Keratinocyte (primary cell): ENCODE measurements at regions not wholly inside any gene's neighbourhood (a gene's known extent, or its start where the extent isn't known, plus 50 kb on each side); places are given as distances from the start of the nearest gene placed in this dataset.

ENCODE experiments used
- DNase-seq: peaks from one replicate; pipeline ENCODE4 v3.0.0-alpha.2; 2011; ENCODE audit warnings: low read depth, missing footprints, low spot score
- FAIRE-seq: peaks from 2 replicates; lab custom pipeline; 2011; peaks lifted over from hg19 to GRCh38; lab: Jason Lieb, UNC
- H2AFZ ChIP-seq: 2 replicates; pipeline ENCODE4 v1.6.0; 2012; ENCODE audit warnings: low read length, control low read depth, inconsistent platforms; ENCODE audit not compliant: control insufficient read depth
- H3K27ac ChIP-seq: 2 replicates; pipeline ENCODE4 v1.5.1; 2011; ENCODE audit warnings: low read length; ENCODE audit not compliant: control insufficient read depth, insufficient read depth
- H3K27me3 ChIP-seq: 3 replicates; pipeline ENCODE4 v1.6.0; 2011; ENCODE audit warnings: low read length; ENCODE audit not compliant: control insufficient read depth, insufficient read depth; ENCODE audit errors: extremely low read depth
- H3K36me3 ChIP-seq, 2 experiments: 2 replicates in 1 of 2; 3 replicates in 1 of 2; pipeline ENCODE4 v1.5.1; 2011; ENCODE audit warnings: low read length in 2 of 2, mild to moderate bottlenecking in 1 of 2; ENCODE audit not compliant: control insufficient read depth in 2 of 2, insufficient read depth in 2 of 2; ENCODE audit errors: extremely low read depth in 1 of 2
- H3K4me1 ChIP-seq: 3 replicates; pipeline ENCODE4 v1.5.1; 2011; ENCODE audit warnings: low read length; ENCODE audit not compliant: control insufficient read depth, insufficient read depth; ENCODE audit errors: extremely low read depth
- H3K4me2 ChIP-seq: 3 replicates; pipeline ENCODE4 v1.6.0; 2011; ENCODE audit warnings: low read depth, low read length; ENCODE audit not compliant: control insufficient read depth, insufficient read depth; ENCODE audit errors: extremely low read depth
- H3K4me3 ChIP-seq, 3 experiments: fragments of 200-600 bp in 1 of 3; sonication (generic) in 1 of 3; 2 replicates in 2 of 3; 3 replicates in 1 of 3; pipeline ENCODE4 v1.5.1; 2011 to 2016; ENCODE audit warnings: low read length in 3 of 3, mild to moderate bottlenecking in 3 of 3, control low read depth in 2 of 3, inconsistent platforms in 1 of 3, low read depth in 1 of 3, mixed read lengths in 1 of 3, mixed run types in 1 of 3, moderate library complexity in 1 of 3; ENCODE audit not compliant: control insufficient read depth in 2 of 3, insufficient read depth in 2 of 3; ENCODE audit errors: extremely low read depth in 1 of 3
- H3K79me2 ChIP-seq: 2 replicates; pipeline ENCODE4 v1.6.0; 2012; ENCODE audit warnings: low read length; ENCODE audit not compliant: control insufficient read depth, insufficient read depth
- H3K9ac ChIP-seq: 3 replicates; pipeline ENCODE4 v1.6.0; 2011; ENCODE audit warnings: low read length; ENCODE audit not compliant: control insufficient read depth, insufficient read depth; ENCODE audit errors: extremely low read depth
- H3K9me1 ChIP-seq: 3 replicates; pipeline ENCODE4 v1.6.0; 2011; ENCODE audit warnings: low read length; ENCODE audit not compliant: control insufficient read depth, insufficient read depth; ENCODE audit errors: extremely low read depth
- H3K9me3 ChIP-seq: 2 replicates; pipeline ENCODE4 v1.5.1; 2012; ENCODE audit warnings: low read depth, low read length; ENCODE audit not compliant: control insufficient read depth
- H4K20me1 ChIP-seq: 3 replicates; pipeline ENCODE4 v1.6.0; 2011; ENCODE audit warnings: low read length; ENCODE audit not compliant: control insufficient read depth, insufficient read depth; ENCODE audit errors: extremely low read depth
- EZH2 ChIP-seq: IDR thresholded peaks from one replicate; pipeline ENCODE4 v1.6.1; 2012; ENCODE audit warnings: inconsistent platforms, mild to moderate bottlenecking, low read length, moderate library complexity
- dilution Hi-C: fragments of 300-500 bp; cut with MboI; formaldehyde crosslinking; loops from one replicate; pipeline ENCODE4 v1.7.0; 2020; ENCODE audit warnings: low sequenced_read_pairs; ENCODE audit not compliant: extremely low pct_ligation_motif_present
- TF ChIP-seq, protein P1 (sequence below), 3 experiments: IDR thresholded peaks in 1 of 3; conservative IDR thresholded peaks in 1 of 3; optimal IDR thresholded peaks in 1 of 3; 2 replicates in 2 of 3; 3 replicates in 1 of 3; pipeline versions ENCODE3 to v1.5.1; 2011; ENCODE audit warnings: low read length in 3 of 3, mild to moderate bottlenecking in 3 of 3, moderate library complexity in 2 of 3, control low read depth in 1 of 3, inconsistent platforms in 1 of 3; ENCODE audit not compliant: insufficient read depth in 2 of 3; ENCODE audit errors: extremely low read depth in 1 of 3

DNA sequence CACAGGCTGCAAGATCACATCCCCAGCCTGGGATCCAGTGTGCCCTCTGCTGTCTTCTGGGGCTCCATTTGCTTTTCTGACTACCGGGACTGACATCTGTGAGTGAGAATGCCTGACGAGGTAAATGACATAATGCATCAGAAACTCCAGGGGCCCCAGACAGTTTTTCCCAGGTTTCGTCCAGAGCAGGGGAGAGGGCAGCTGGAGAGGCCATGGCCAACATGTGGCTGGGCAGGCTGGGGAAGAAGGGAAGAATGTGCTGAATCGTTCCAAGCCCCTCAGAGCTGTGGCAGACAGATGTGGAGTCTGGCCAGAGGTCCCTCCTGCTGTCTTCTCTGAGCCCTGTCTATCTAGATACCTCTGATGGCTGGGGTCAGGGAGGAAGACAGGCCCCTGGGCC lies 163.9 kb downstream of the TRIM29 start:
- TF ChIP-seq, protein P1, sequence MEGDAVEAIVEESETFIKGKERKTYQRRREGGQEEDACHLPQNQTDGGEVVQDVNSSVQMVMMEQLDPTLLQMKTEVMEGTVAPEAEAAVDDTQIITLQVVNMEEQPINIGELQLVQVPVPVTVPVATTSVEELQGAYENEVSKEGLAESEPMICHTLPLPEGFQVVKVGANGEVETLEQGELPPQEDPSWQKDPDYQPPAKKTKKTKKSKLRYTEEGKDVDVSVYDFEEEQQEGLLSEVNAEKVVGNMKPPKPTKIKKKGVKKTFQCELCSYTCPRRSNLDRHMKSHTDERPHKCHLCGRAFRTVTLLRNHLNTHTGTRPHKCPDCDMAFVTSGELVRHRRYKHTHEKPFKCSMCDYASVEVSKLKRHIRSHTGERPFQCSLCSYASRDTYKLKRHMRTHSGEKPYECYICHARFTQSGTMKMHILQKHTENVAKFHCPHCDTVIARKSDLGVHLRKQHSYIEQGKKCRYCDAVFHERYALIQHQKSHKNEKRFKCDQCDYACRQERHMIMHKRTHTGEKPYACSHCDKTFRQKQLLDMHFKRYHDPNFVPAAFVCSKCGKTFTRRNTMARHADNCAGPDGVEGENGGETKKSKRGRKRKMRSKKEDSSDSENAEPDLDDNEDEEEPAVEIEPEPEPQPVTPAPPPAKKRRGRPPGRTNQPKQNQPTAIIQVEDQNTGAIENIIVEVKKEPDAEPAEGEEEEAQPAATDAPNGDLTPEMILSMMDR (optimal IDR thresholded peaks at IDR 0.05 in 1 of 3, IDR thresholded peaks at IDR 0.05 in 1 of 3, conservative IDR thresholded peaks at IDR 0.05 in 1 of 3; ENCODE audit: extremely low read depth in 1 of 3, insufficient read depth in 2 of 3, low read length in 3 of 3) = no peak
- TF ChIP-seq EZH2 = no peak
- Histone ChIP-seq H3K9ac (no peak overlapping the region), H3K79me2 (no peaks in the 10 kb centered on the region), H3K9me1 (no peaks in the 10 kb centered on the region), H3K27ac (no peak overlapping the region), H2AFZ (no peak overlapping the region), H4K20me1 (no peaks in the 10 kb centered on the region), H3K9me3 (no peaks in the 10 kb centered on the region), H3K4me1 (no peaks in the 10 kb centered on the region), H3K36me3 (no peaks in the 10 kb centered on the region), H3K27me3 (peaks cover 8% of the 10 kb centered on the region), H3K4me3 (no peak overlapping the region), H3K4me2 (no peak overlapping the region)
- dilution Hi-C loops = no loop called here
- DNase-seq (no peak), FAIRE-seq (no peak)

DNA sequence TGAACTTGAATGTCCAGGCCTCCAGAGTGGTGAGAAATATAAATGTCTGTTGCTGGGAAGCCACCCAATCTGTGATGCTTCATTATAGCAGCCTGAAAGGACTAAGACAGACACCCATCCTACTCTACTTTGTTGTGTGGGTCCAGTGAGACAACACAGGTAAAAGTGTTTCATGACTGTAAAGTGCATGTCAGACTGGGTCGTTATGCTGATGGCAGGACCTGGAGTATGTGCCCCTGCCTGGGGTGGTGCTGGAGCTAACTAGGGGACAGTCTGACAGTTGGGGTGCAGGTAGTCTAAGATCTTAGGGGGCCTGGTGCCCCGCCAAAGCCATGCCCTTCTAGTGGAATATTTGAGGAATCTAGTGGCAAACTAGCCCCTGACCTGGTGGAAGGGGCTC lies 165.6 kb downstream of the TRIM29 start:
- DNase-seq = no peak

More for the DNA sequence above, 165.6 kb downstream of the TRIM29 start:
- no peak overlapping the region for H3K4me3 ChIP-seq
- no peaks in the 10 kb centered on the region for H4K20me1 ChIP-seq
- no peak overlapping the region for H3K4me2 ChIP-seq
- H3K9me3 ChIP-seq = no peaks in the 10 kb centered on the region
- TF ChIP-seq, protein P1 (optimal IDR thresholded peaks at IDR 0.05 in 1 of 3, IDR thresholded peaks at IDR 0.05 in 1 of 3, conservative IDR thresholded peaks at IDR 0.05 in 1 of 3; ENCODE audit: extremely low read depth in 1 of 3, insufficient read depth in 2 of 3, low read length in 3 of 3) = no peak
- no peak for TF ChIP-seq EZH2
- no peaks in the 10 kb centered on the region for H3K4me1 ChIP-seq
- no peaks in the 10 kb centered on the region for H3K79me2 ChIP-seq
- no peak for FAIRE-seq
- H3K36me3 ChIP-seq = no peaks in the 10 kb centered on the region
- dilution Hi-C loops = no loop called here
- H3K27me3 ChIP-seq = peaks cover 8% of the 10 kb centered on the region
- no peak overlapping the region for H2AFZ ChIP-seq
- H3K9ac ChIP-seq = no peak overlapping the region
- H3K27ac ChIP-seq = no peak overlapping the region
- H3K9me1 ChIP-seq = no peaks in the 10 kb centered on the region
